Lung (tissue), 11 donors: ENCODE measurements at regions not wholly inside any gene's neighbourhood (a gene's known extent, or its start where the extent isn't known, plus 50 kb on each side); places are given as distances from the start of the nearest gene placed in this dataset.

Source experiments
- ATAC-seq: fragments of 200-7000 bp; cut with Tn5 transposase; one replicate; pipeline ENCODE4 v1.9.1; 2020; ENCODE audit warnings: moderate number of reproducible peaks; ENCODE audit not compliant: insufficient read depth, low FRiP score
- DNase-seq, 3 donors: peaks; one replicate each; pipeline ENCODE4 v3.0.0-alpha.2; 2013 to 2017
- H3K27ac ChIP-seq, 2 donors: one replicate each; pipeline ENCODE4 v1.5.1; 2013; ENCODE audit warnings: mild to moderate bottlenecking in 2 of 2, moderate library complexity in 2 of 2, control low read depth in 1 of 2, inconsistent platforms in 1 of 2, low read depth in 1 of 2, low read length in 1 of 2
- H3K27me3 ChIP-seq, 3 donors: one replicate each; pipeline ENCODE4 v1.5.1; 2013; ENCODE audit warnings: low read length in 2 of 3; ENCODE audit not compliant: control insufficient read depth in 3 of 3, insufficient read depth in 3 of 3
- H3K36me3 ChIP-seq, 4 donors: one replicate each; pipeline ENCODE4 v1.5.1; 2013; ENCODE audit warnings: low read length in 4 of 4, mild to moderate bottlenecking in 1 of 4, moderate library complexity in 1 of 4; ENCODE audit not compliant: control insufficient read depth in 4 of 4, insufficient read depth in 4 of 4
- H3K4me1 ChIP-seq, 5 donors: one replicate each; pipeline ENCODE4 v1.5.1; 2013; ENCODE audit warnings: low read length in 5 of 5, mild to moderate bottlenecking in 2 of 5, moderate library complexity in 1 of 5; ENCODE audit not compliant: control insufficient read depth in 5 of 5, insufficient read depth in 5 of 5
- H3K4me3 ChIP-seq: one replicate; pipeline ENCODE4 v1.5.1; 2013; ENCODE audit warnings: mild to moderate bottlenecking, control low read depth, moderate library complexity
- H3K9ac ChIP-seq, 2 donors: one replicate each; pipeline ENCODE4 v1.5.1; 2013; ENCODE audit warnings: low read length in 2 of 2, control low read depth in 1 of 2; ENCODE audit not compliant: insufficient read depth in 1 of 2
- H3K9me3 ChIP-seq, 4 donors: one replicate each; pipeline ENCODE4 v1.5.1; 2013; ENCODE audit warnings: low read length in 3 of 4, mild to moderate bottlenecking in 1 of 4, moderate library complexity in 1 of 4; ENCODE audit not compliant: control insufficient read depth in 4 of 4, insufficient read depth in 3 of 4
- WGBS, 2 donors: extraction: QIAGEN DNeasy Blood & Tissue Kit; methylation state at CpG; one replicate each; pipeline ENCODE4 v1.1.7; 2013; 5-methylcytosine and 5-hydroxymethylcytosine counted together
- TF ChIP-seq, protein P1 (sequence below): IDR thresholded peaks from 2 replicates; pipeline ENCODE4 v1.5.1; 2012; ENCODE audit warnings: mild to moderate bottlenecking; ENCODE audit errors: control extremely low read depth, extremely low read depth
- donor health status: control.
- donor health status: control.
- donor health status: Bipolar disorder and iron deficiency.
- donor health status: healthy.
- donor health status: DM: yes; HTN: yes; CAD: no.

DNA sequence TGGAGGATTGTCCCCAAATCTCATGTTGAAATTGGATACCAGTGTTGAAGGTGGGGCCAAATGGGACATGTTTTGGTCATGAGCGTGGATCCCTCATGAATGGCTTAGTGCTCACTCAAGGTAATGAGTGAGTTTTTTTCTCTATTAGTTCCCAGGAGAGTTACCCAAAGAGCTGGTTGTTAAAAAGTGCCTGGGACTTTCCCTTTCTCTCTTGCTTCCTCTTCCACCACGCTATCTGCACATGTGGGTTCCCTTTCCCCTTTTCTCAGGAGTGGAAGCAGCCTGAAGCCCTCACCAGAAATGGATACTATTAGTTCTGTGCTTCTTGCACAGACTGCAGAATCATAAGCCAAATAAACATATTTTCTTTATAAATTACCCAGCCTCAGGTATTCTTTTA lies 465.4 kb downstream of the FSCB start:
- no peak overlapping the region for H3K9ac ChIP-seq
- no peak overlapping the region for H3K27ac ChIP-seq
- ATAC-seq = no peak
- H3K9me3 ChIP-seq = peaks cover 0 to 5% (median 3%) of the 10 kb centered on the region in 4 donors
- WGBS, 2 donors = 75% methylated on average over 2 of the region's 2 CpGs
- DNase-seq = no peak
- TF ChIP-seq, protein P1, sequence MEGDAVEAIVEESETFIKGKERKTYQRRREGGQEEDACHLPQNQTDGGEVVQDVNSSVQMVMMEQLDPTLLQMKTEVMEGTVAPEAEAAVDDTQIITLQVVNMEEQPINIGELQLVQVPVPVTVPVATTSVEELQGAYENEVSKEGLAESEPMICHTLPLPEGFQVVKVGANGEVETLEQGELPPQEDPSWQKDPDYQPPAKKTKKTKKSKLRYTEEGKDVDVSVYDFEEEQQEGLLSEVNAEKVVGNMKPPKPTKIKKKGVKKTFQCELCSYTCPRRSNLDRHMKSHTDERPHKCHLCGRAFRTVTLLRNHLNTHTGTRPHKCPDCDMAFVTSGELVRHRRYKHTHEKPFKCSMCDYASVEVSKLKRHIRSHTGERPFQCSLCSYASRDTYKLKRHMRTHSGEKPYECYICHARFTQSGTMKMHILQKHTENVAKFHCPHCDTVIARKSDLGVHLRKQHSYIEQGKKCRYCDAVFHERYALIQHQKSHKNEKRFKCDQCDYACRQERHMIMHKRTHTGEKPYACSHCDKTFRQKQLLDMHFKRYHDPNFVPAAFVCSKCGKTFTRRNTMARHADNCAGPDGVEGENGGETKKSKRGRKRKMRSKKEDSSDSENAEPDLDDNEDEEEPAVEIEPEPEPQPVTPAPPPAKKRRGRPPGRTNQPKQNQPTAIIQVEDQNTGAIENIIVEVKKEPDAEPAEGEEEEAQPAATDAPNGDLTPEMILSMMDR = no peak
- H3K36me3 ChIP-seq = no peaks in the 10 kb centered on the region
- H3K4me3 ChIP-seq = no peak overlapping the region
- H3K27me3 ChIP-seq = no peaks in the 10 kb centered on the region
- H3K4me1 ChIP-seq = no peaks in the 10 kb centered on the region

DNA sequence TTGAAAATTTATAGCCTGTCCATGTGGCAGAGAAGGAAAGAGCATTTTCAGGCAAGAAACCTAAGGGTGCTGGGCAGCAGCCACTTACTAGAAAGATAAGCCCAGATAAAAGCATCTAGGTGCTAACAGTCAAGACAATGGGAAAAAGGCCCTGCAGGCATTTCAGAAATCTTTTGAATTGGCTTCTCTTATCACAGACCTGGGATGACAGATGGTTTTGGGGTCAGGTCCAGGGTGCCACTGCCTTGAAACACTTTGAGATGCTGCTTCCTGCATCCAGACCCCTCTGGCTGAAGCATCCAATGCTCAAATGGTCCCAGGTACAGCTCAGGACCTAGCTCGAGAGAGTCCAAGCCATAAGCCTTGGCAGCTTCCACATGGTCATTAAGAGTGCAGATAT lies 466.5 kb downstream of the FSCB start:
- Histone ChIP-seq H3K9me3 (peaks cover 0 to 5% (median 3%) of the 10 kb centered on the region in 4 donors), H3K36me3 (no peaks in the 10 kb centered on the region), H3K9ac (no peak overlapping the region), H3K27ac (no peak overlapping the region), H3K4me1 (no peaks in the 10 kb centered on the region), H3K27me3 (no peaks in the 10 kb centered on the region), H3K4me3 (no peak overlapping the region)
- no peak for ATAC-seq
- 74 to 93% methylated on average over 1 of the region's 1 CpG for WGBS, 2 donors
- TF ChIP-seq, protein P1 = no peak
- DNase-seq = no peak

DNA sequence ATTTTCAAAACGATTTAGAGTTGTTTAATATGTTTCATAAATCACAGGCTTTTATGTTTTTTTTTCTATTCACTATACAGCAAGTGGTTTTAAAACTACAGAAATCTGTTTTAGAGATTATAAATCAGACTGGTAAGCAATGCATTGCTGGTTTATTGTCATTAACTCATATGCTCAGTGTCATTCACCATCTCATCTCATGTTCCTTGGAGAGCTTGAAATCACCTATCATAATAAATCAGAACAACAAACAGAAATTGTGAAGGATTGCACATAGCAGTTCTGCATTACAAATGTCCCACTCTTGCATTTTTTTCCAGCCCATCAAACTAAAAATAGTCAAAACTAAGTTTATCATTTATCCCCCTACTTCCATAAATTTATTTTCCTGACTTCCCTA lies 470.8 kb downstream of the FSCB start:
- H3K9ac ChIP-seq = no peak overlapping the region
- no peaks in the 10 kb centered on the region for H3K4me1 ChIP-seq
- H3K27ac ChIP-seq = no peak overlapping the region
- WGBS, 2 donors = 29 to 49% methylated on average over 1 of the region's 1 CpG
- no peak overlapping the region for H3K4me3 ChIP-seq
- DNase-seq (no peak), ATAC-seq (no peak)
- no peaks in the 10 kb centered on the region for H3K36me3 ChIP-seq
- H3K27me3 ChIP-seq = no peaks in the 10 kb centered on the region
- H3K9me3 ChIP-seq = peaks cover 0 to 5% (median 3%) of the 10 kb centered on the region in 4 donors
- TF ChIP-seq, protein P1 = no peak

DNA sequence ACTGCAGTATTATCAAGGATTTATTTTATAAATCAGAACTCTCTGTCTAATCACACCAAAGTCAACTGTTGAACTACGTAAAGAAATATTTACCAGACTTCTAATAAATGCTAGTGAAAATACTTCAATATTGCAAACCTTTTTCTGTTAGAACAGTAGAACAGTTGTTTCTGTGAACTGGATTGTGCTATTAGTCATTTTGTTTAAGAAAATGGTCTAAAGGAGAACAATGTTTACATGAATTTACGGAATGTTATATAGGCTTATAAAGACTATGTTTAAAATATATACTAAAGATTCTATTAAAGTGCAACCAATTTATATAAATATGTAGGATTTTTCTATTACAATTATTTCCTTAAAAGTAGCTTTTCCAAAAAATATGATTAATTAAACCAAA lies 471.4 kb downstream of the FSCB start:
- DNase-seq (no peak), ATAC-seq (no peak)
- WGBS, 2 donors = 86 to 93% methylated on average over 2 of the region's 2 CpGs
- no peak overlapping the region for H3K27ac ChIP-seq
- H3K4me1 ChIP-seq = no peaks in the 10 kb centered on the region
- TF ChIP-seq, protein P1 = no peak
- H3K27me3 ChIP-seq = no peaks in the 10 kb centered on the region
- peaks cover 0 to 5% (median 3%) of the 10 kb centered on the region in 4 donors for H3K9me3 ChIP-seq
- no peak overlapping the region for H3K4me3 ChIP-seq
- no peaks in the 10 kb centered on the region for H3K36me3 ChIP-seq
- H3K9ac ChIP-seq = no peak overlapping the region
